Activated CD4-positive, alpha-beta T cell treated with anti-CD3 and anti-CD28 coated beads for 36 hours (primary cell): ENCODE measurements at regions not wholly inside any gene's neighbourhood (a gene's known extent, or its start where the extent isn't known, plus 50 kb on each side); places are given as distances from the start of the nearest gene placed in this dataset.

Experiments
- ATAC-seq: fragments of 200-7000 bp; cut with Tn5 transposase; one replicate; pipeline ENCODE4 v1.10.0; 2021; ENCODE audit warnings: mild to moderate bottlenecking, moderate library complexity
- CTCF ChIA-PET: fragments of 350-600 bp; sonication (Branson Sonifier 250); formaldehyde crosslinking; loops from one replicate; lab custom pipeline; 2021; ENCODE audit warnings: antibody characterized with exemption; lab: Charles Lee
- POLR2A ChIA-PET: fragments of 350-600 bp; sonication (Branson Sonifier 250); formaldehyde crosslinking; loops from one replicate; lab custom pipeline; 2021; ENCODE audit warnings: antibody characterized with exemption, inconsistent platforms; lab: Charles Lee
- DNase-seq: peaks from one replicate; pipeline ENCODE4 v3.0.0-alpha.2; 2020
- H3K27ac Mint-ChIP-seq: one replicate; pipeline ENCODE4 v1.8.0; 2021; ENCODE audit warnings: mixed read lengths
- H3K27me3 Mint-ChIP-seq: one replicate; pipeline ENCODE4 v1.8.0; 2021; ENCODE audit warnings: mixed read lengths
- H3K36me3 Mint-ChIP-seq: one replicate; pipeline ENCODE4 v1.8.0; 2021; ENCODE audit warnings: low read depth, mixed read lengths
- H3K4me1 Mint-ChIP-seq: one replicate; pipeline ENCODE4 v1.8.0; 2021; ENCODE audit warnings: mixed read lengths
- H3K4me3 Mint-ChIP-seq: one replicate; pipeline ENCODE4 v1.8.0; 2021; ENCODE audit warnings: mild to moderate bottlenecking, moderate library complexity, mixed read lengths
- H3K9me3 Mint-ChIP-seq: one replicate; pipeline ENCODE4 v1.8.0; 2021; ENCODE audit warnings: low read depth, mixed read lengths
- intact Hi-C, 2 experiments: fragments of 100-400 bp; cut with DNase I in 1 of 2; cut with micrococcal nuclease in 1 of 2; formaldehyde crosslinking; loops; one replicate each; pipeline versions ENCODE4 v1.14.2 to v1.15.1; 2022 to 2024; cut with DNase I, micrococcal nuclease

DNA sequence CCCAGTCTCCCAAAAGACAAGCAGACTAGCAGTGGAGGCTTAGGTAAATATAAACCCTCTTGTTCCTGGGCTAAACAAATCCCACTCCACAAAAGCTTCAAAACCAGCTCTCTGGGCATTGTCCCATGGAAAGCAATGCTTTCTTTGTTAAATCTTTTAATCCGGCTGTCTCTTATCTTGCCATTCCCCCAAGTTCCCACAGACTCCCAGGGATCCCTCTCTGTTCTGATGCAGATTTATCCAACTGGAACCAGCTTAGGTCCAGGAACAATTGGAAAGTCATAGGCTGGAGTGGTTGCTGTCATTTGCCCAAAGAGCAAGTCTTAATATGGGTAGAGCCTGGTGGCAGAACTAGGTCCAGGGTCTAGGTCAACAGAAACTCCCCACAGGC is 110.1 kb upstream of the ATP1A1 start:
- no peaks in the 10 kb centered on the region for H3K27me3 Mint-ChIP-seq
- H3K36me3 Mint-ChIP-seq = no peaks in the 10 kb centered on the region
- peaks cover 26% of the 10 kb centered on the region for H3K4me1 Mint-ChIP-seq
- DNase-seq (no peak), ATAC-seq (no peak)
- H3K27ac Mint-ChIP-seq = no peak overlapping the region
- H3K9me3 Mint-ChIP-seq = no peaks in the 10 kb centered on the region
- POLR2A ChIA-PET = no interaction called here
- intact Hi-C loops = no loop called here
- no peak overlapping the region for H3K4me3 Mint-ChIP-seq
- CTCF ChIA-PET = no interaction called here

- ATAC-seq (no peak), DNase-seq (no peak)
- Mint-ChIP-seq H3K4me3 (no peak overlapping the region), H3K27ac (no peak overlapping the region), H3K4me1 (peaks cover 22% of the 10 kb centered on the region), H3K27me3 (no peaks in the 10 kb centered on the region), H3K9me3 (no peaks in the 10 kb centered on the region), H3K36me3 (no peaks in the 10 kb centered on the region)
- intact Hi-C loops = no loop called here
- CTCF ChIA-PET = interaction anchor here (0.7 to 0.8 kb wide), 2 partner anchors 9 to 222 kb away, joined by 3 read pairs; no protein-coding TSS in a partner anchor
- POLR2A ChIA-PET = no interaction called here
Observed at GRCh38 chr1:116265931-116266863, 106.8 kb upstream of the ATP1A1 start.

- POLR2A ChIA-PET = no interaction called here
- H3K27ac Mint-ChIP-seq = no peak overlapping the region
Observed at GRCh38 chr1:116266864-116267212, 106.2 kb upstream of the ATP1A1 start.

DNA sequence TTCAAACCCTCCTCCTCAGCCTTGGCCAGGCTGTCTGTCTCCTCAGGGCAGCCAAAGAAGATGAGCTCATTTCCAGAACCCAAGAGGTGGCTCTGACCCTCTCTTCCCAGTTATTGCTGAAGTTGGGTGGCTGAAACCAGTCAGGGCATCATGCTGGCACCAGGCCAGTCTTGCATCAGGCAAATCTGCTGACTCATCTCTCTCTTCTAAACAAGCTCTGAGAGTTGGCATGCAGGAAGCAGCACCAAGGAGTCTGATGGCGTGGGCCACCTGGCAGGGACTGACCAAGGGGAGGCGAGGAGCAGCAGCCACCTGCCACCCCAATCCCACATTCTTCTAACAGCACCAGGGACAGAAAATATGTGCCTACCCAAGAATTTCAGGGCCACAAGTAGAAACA is 104.8 kb upstream of the ATP1A1 start:
- Mint-ChIP-seq H3K27me3 (no peaks in the 10 kb centered on the region), H3K36me3 (no peaks in the 10 kb centered on the region), H3K4me1 (peaks cover 11% of the 10 kb centered on the region), H3K4me3 (no peak overlapping the region), H3K27ac (no peak overlapping the region), H3K9me3 (no peaks in the 10 kb centered on the region)
- ChIA-PET CTCF (interaction anchor here (0.7 kb wide), 1 partner anchor 9 kb away, joined by 3 read pairs; no protein-coding TSS in a partner anchor), POLR2A (no interaction called here)
- DNase-seq = peak; percentile 55
- ATAC-seq = no peak
- intact Hi-C loops = no loop called here

More at GRCh38 chr1:116266864-116267212, 106.2 kb upstream of the ATP1A1 start:
- no peaks in the 10 kb centered on the region for H3K9me3 Mint-ChIP-seq
- ATAC-seq (no peak), DNase-seq (no peak)
- no peak overlapping the region for H3K4me3 Mint-ChIP-seq
- peaks cover 21% of the 10 kb centered on the region for H3K4me1 Mint-ChIP-seq
- no peaks in the 10 kb centered on the region for H3K36me3 Mint-ChIP-seq
- H3K27me3 Mint-ChIP-seq = no peaks in the 10 kb centered on the region
- intact Hi-C loops = no loop called here
- CTCF ChIA-PET = interaction anchor here (0.7 kb wide), 1 partner anchor 222 kb away, joined by 3 read pairs; no protein-coding TSS in a partner anchor

- CTCF ChIA-PET = interaction anchor here (0.9 to 1.3 kb wide), 3 partner anchors 8 to 14 kb away, joined by 4 to 6 read pairs (median 4); no protein-coding TSS in a partner anchor
Observed at GRCh38 chr1:116270316-116271057, 102.6 kb upstream of the ATP1A1 start.

GRCh38 chr1:116273042-116273783 is 99.8 kb upstream of the ATP1A1 start:
- no peaks in the 10 kb centered on the region for H3K27me3 Mint-ChIP-seq
- no peaks in the 10 kb centered on the region for H3K9me3 Mint-ChIP-seq
- intact Hi-C loops = no loop called here
- peaks cover 2% of the 10 kb centered on the region for H3K4me1 Mint-ChIP-seq
- ChIA-PET POLR2A (no interaction called here), CTCF (interaction anchor here (0.8 kb wide), 1 partner anchor 9 kb away, joined by 3 read pairs; no protein-coding TSS in a partner anchor)
- no peak overlapping the region for H3K27ac Mint-ChIP-seq
- H3K4me3 Mint-ChIP-seq = no peak overlapping the region
- H3K36me3 Mint-ChIP-seq = no peaks in the 10 kb centered on the region
- DNase-seq (no peak), ATAC-seq (no peak)

More at GRCh38 chr1:116270316-116271057, 102.6 kb upstream of the ATP1A1 start:
- Mint-ChIP-seq H3K9me3 (no peaks in the 10 kb centered on the region), H3K27me3 (no peaks in the 10 kb centered on the region), H3K36me3 (no peaks in the 10 kb centered on the region), H3K27ac (no peak overlapping the region), H3K4me1 (peaks cover 11% of the 10 kb centered on the region), H3K4me3 (no peak overlapping the region)
- DNase-seq = no peak
- intact Hi-C loops = no loop called here
- POLR2A ChIA-PET = no interaction called here
- no peak for ATAC-seq

DNA sequence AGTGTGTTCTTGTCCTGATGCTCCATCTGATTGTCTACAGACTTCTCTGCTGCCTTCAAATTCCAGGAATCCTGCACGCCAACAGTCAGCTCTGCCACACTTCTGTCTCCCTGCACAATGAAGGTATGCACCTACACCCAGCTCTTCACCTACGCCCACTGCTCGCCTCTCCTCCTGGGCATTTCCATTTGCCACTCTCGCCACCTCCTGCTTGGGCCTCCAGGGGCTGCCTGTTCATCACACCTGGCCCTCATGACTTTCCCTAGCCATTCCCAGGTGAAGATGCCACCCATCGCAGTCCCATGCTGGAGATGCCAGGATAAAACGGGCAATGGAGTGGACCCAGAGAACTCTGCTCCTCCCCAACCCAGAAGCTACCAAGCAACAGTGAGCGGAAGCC is 96.5 kb upstream of the ATP1A1 start:
- Mint-ChIP-seq H3K4me1 (no peaks in the 10 kb centered on the region), H3K27me3 (peaks cover 2% of the 10 kb centered on the region), H3K4me3 (no peak overlapping the region), H3K36me3 (no peaks in the 10 kb centered on the region), H3K27ac (no peak overlapping the region), H3K9me3 (peaks cover 3% of the 10 kb centered on the region)
- DNase-seq (no peak), ATAC-seq (no peak)
- intact Hi-C loops = no loop called here
- ChIA-PET CTCF (no interaction called here), POLR2A (no interaction called here)

DNA sequence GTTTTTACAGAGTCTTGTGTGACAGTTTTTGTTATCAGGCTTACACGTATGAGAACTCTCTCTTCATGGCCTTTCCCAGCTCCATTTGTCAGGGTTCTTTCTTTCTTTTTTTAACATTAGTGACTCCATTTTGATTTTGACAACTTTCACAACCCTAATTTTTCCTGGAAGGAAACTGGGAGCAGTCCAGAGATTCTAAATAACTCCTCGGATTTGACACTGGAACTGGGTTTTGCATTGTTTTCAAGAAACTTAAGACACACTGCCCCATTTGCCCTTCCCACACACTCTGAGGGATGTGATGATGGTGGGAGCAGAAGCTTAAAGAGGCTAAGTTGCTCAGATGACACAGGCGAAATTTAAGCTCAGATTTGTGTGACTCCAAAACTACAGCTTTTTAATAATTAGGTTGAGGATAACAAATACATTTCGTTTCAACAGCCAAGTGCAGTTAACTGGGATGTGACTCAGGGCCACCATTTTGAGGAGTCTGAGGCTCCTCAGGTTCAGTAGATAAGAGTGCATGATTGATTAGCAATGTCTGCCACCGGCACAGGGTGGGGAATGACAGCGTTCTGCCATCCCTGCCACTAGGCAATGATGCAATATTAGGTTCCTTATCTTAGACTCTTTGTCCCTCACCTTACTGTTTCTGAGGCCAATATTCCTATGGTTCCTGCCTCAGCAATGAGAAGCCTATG is 95.1 kb upstream of the ATP1A1 start:
- Mint-ChIP-seq H3K4me1 (no peaks in the 10 kb centered on the region), H3K4me3 (no peak overlapping the region), H3K27ac (no peak overlapping the region), H3K36me3 (no peaks in the 10 kb centered on the region), H3K27me3 (peaks cover 2% of the 10 kb centered on the region), H3K9me3 (peaks cover 9% of the 10 kb centered on the region)
- ATAC-seq = no peak
- POLR2A ChIA-PET = no interaction called here
- CTCF ChIA-PET = interaction anchor here (0.6 to 1.0 kb wide), 2 partner anchors 8 to 242 kb away, joined by 3 to 6 read pairs; no protein-coding TSS in a partner anchor
- intact Hi-C loops = no loop called here
- no peak for DNase-seq

GRCh38 chr1:116278541-116278866 is 94.5 kb upstream of the ATP1A1 start:
- POLR2A ChIA-PET = no interaction called here
- H3K9me3 Mint-ChIP-seq = peaks cover 9% of the 10 kb centered on the region
- ATAC-seq = no peak
- H3K27ac Mint-ChIP-seq = no peak overlapping the region
- intact Hi-C loops = no loop called here
- no peak overlapping the region for H3K4me3 Mint-ChIP-seq
- no peak for DNase-seq
- no peaks in the 10 kb centered on the region for H3K4me1 Mint-ChIP-seq
- peaks cover 2% of the 10 kb centered on the region for H3K27me3 Mint-ChIP-seq
- H3K36me3 Mint-ChIP-seq = no peaks in the 10 kb centered on the region
- CTCF ChIA-PET = interaction anchor here (0.6 to 1.0 kb wide), 2 partner anchors 9 to 242 kb away, joined by 3 to 6 read pairs; no protein-coding TSS in a partner anchor

DNA sequence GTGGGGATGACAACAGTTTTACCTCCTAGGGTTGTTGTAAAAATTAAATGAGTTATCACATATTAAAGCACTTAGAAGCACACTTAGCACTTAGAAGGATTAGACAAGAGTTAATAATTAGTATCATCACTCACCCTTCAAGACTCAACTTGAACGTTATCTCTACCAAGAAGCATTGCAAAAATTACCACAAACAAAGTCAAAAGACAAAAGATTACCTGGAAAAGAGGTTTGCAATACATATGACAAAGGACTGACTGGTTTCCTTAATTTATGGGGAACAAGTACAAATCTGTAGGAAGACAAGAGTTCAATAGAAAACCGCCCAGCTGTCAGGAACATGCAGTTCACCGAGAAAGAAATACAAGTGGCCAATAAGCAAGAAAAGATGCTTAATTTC is 93.3 kb upstream of the ATP1A1 start:
- no peaks in the 10 kb centered on the region for H3K4me1 Mint-ChIP-seq
- H3K27me3 Mint-ChIP-seq = peaks cover 2% of the 10 kb centered on the region
- H3K9me3 Mint-ChIP-seq = peaks cover 9% of the 10 kb centered on the region
- intact Hi-C loops = no loop called here
- CTCF ChIA-PET = interaction anchor here (0.7 kb wide), 1 partner anchor 685 kb away, joined by 4 read pairs; no protein-coding TSS in a partner anchor
- POLR2A ChIA-PET = no interaction called here
- no peaks in the 10 kb centered on the region for H3K36me3 Mint-ChIP-seq
- DNase-seq (no peak), ATAC-seq (no peak)
- H3K27ac Mint-ChIP-seq = no peak overlapping the region
- H3K4me3 Mint-ChIP-seq = no peak overlapping the region
